HG03025 (cell line): ENCODE measurements at regions not wholly inside any gene's neighbourhood (a gene's known extent, or its start where the extent isn't known, plus 50 kb on each side); places are given as distances from the start of the nearest gene placed in this dataset.
"Not testable (repeated sequence)": the region's sequence is repeated elsewhere in the genome, so short reads cannot be mapped to it uniquely, and the experiment has no call there.

Experiments used
- ATAC-seq: cut with Tn5 transposase; IDR thresholded peaks from one replicate; pipeline ENCODE4 v1.9.1; 2021; ENCODE audit warnings: mild to moderate bottlenecking, moderate library complexity; ENCODE audit not compliant: unreplicated experiment, low FRiP score

GRCh38 chr10:10687751-10688150 lies 329.9 kb upstream of the CELF2 start:
- ATAC-seq = no peak

- ATAC-seq = no peak
These were observed 318.2 kb upstream of the CELF2 start for GRCh38 chr10:10699427-10699826.

- no peak for ATAC-seq
These were observed 316.5 kb upstream of the CELF2 start for GRCh38 chr10:10701084-10701611.

GRCh38 chr10:10702211-10702610 lies 315.5 kb upstream of the CELF2 start:
- no peak for ATAC-seq

GRCh38 chr10:10703382-10703781 lies 314.3 kb upstream of the CELF2 start:
- no peak for ATAC-seq

- ATAC-seq = no peak
These were observed 305.4 kb upstream of the CELF2 start for GRCh38 chr10:10712155-10712704.

GRCh38 chr10:10714327-10714726 lies 303.3 kb upstream of the CELF2 start:
- no peak for ATAC-seq

- ATAC-seq = no peak
These were observed 300.7 kb upstream of the CELF2 start for GRCh38 chr10:10716972-10717371.

GRCh38 chr10:10722422-10722821 lies 295.2 kb upstream of the CELF2 start:
- ATAC-seq = no peak

- no peak for ATAC-seq
These were observed 292.5 kb upstream of the CELF2 start for GRCh38 chr10:10725196-10725595.

GRCh38 chr10:10726101-10726500 lies 291.6 kb upstream of the CELF2 start:
- ATAC-seq = no peak

GRCh38 chr10:10727411-10727810 lies 290.3 kb upstream of the CELF2 start:
- not testable (repeated sequence) for ATAC-seq

- ATAC-seq = no peak
These were observed 289.9 kb upstream of the CELF2 start for GRCh38 chr10:10727812-10728211.

GRCh38 chr10:10730471-10731043 lies 287.1 kb upstream of the CELF2 start:
- ATAC-seq = no peak

- ATAC-seq = no peak
These were observed 286.3 kb upstream of the CELF2 start for GRCh38 chr10:10731366-10731765.

- no peak for ATAC-seq
These were observed 283.2 kb upstream of the CELF2 start for GRCh38 chr10:10734356-10735064.

- no peak for ATAC-seq
These were observed 272.4 kb upstream of the CELF2 start for GRCh38 chr10:10745291-10745690.

GRCh38 chr10:10755490-10755889 lies 262.2 kb upstream of the CELF2 start:
- ATAC-seq = no peak

- ATAC-seq = no peak
These were observed 259.4 kb upstream of the CELF2 start for GRCh38 chr10:10758306-10758705.

GRCh38 chr10:10759806-10760205 lies 257.9 kb upstream of the CELF2 start:
- not testable (repeated sequence) for ATAC-seq

GRCh38 chr10:10765017-10765416 lies 252.7 kb upstream of the CELF2 start:
- no peak for ATAC-seq

- ATAC-seq = no peak
These were observed 245.3 kb upstream of the CELF2 start for GRCh38 chr10:10772411-10772810.
